ENCODE measurements at regions not wholly inside any gene's neighbourhood (a gene's known extent, or its start where the extent isn't known, plus 50 kb on each side); places are given as distances from the start of the nearest gene placed in this dataset.
"Not testable (repeated sequence)": the region's sequence is repeated elsewhere in the genome, so short reads cannot be mapped to it uniquely, and the experiment has no call there.

DNA sequence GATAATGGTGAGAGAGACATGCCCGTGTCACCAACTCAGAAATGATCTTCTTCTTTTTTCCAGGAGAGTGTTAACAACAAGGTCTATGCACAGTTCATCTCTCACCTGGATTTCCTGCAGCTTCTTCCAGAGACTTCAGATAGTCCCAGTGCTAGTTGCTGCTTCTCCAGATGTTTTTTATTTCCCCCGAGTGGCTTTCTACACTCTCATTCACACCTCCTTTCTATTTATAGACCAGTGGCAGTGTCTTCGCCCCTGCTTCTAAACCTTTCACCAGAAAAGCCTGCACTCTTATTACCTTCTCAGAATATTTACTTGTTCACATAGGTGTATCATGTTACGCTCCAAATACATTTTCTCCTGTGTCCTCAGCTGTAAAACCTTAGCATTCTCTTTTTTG lies 558.8 kb upstream of the CHAC2 start:
- no peak for DNase-seq (ENCODE audit: low spot score)

- not testable (repeated sequence) for DNase-seq (ENCODE audit: low spot score)
These were observed 561.4 kb upstream of the CHAC2 start for GRCh38 chr2:53206226-53206625.

DNA sequence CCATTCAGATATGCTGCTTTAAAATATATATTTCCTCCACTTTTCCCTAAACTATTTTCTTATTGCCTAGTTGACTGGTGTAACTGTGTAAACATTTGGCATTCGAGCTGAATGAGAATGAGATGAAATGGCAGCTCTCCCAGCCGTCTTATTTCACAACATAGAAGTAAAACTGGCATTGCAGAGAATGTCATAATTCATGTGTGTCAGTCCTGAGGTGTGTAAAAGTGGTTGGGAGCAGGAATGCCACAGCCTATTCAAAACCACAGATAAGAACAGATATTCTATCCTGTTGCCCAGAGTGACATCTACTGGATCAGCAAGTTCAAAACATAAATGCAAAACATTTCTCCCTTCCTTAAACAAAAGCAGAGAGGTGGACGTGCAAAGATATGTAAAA lies 565.5 kb upstream of the CHAC2 start:
- DNase-seq (ENCODE audit: low spot score) = no peak

DNA sequence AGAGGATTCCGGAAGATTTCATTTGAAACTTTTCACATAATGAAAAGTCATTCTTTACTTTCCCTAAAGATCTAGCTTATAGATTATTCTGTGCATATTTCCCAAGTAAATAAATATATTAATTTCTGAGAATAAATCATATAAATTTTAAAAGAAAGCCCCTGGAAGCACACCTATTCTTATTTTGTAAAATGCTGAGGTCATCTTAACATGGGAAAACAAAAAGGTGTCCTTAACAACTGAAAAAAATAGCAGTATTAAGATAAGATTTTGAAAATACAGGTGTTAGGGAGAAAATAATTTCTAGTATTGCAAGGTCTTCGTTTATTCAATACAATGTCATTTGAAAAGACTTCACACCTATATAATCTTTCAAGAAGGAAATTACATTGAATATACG lies 567.5 kb upstream of the CHAC2 start:
- no peak for DNase-seq (ENCODE audit: low spot score)

DNA sequence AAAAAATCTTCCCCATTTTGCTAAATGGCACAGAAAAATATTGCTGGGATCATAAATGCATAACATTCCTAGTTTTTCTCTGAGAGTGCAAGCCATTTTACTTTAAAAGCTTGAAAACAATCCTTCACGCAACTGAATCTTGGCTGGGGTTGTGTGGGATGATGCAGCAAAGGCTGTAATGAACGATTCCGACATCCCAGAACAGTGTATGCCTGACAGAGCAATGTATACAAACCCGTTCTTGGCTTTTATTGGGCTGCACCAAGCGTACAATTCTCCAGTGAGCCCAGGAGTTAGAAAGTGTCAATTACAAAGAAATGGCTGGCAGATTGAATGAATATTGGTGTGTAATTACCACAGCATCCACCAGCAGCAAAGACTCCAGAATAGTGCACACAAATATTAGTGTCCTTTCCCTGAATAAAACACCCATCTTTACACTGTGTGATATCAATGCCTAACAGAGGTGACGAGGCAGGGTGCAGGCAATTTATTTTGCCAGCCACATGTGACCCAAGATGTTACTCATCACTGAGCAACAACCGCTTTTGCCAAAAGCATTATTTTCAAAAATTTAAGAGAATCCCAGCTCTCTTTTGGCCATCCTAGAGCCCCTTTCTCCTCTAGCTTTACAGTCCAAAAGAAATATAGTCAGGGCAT lies 578.6 kb upstream of the CHAC2 start:
- no peak for DNase-seq (ENCODE audit: low spot score)

DNA sequence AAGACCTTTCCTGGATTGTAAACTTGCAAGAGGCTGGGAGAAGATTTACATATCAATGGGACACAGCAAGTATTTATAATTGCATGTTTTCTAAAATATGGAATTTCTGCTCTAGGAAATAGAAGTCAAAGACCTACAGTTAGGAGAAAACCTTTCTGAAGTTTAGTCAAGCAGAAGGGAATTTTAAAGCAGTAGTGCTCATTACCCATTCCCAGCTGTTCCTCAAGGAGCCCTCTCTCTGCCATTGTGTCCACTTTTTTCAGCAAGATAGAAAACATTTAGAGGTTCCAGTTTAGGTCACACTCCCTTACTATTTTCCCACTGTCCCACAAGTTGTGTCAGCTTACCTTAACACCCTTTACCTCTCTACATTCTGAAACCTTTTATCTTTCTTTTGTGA lies 584.0 kb upstream of the CHAC2 start:
- DNase-seq (ENCODE audit: low spot score) = no peak

- DNase-seq (ENCODE audit: low spot score) = no peak
These were observed 585.0 kb upstream of the CHAC2 start for GRCh38 chr2:53182601-53183000.

DNA sequence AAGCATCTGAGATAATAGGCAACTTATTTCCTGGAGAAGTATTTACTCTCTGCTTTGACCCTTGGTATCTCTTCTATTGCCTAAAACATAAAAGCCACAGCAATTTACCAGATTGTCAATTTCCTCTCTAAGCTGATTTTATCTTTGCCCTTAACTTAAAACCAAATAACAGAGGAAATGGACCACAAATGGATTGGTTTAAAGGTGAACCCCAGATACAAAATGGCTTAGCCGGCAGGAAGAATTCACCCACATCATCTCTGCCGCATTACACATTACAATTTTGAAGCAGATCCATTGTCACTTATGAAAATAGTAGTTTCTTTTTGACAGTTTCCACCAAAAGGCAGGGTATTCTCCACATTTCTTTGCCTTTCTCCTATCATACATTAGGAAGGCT lies 585.8 kb upstream of the CHAC2 start:
- DNase-seq (ENCODE audit: low spot score) = no peak

GRCh38 chr2:53177327-53177726 lies 590.3 kb upstream of the CHAC2 start:
- DNase-seq (ENCODE audit: low spot score) = no peak

DNA sequence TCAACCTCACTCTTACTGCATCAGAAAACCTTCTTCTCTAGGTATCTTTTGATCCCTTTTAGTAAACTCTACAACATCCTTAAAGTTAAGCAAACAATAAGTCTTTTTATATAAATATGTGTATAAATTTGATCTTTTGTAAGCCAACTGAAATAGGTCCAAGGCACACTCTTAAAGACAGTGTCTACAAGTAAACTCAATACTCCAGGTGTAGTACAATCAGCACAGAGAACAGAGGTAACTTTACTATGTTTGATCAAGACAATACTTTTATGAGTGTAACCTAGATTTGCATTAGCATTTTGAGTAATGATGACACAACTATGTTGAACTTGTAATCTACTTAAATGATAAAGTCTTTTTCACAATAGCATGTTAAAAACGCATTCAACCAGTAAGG lies 593.1 kb upstream of the CHAC2 start:
- DNase-seq (ENCODE audit: low spot score) = no peak

- DNase-seq (ENCODE audit: low spot score) = no peak
These were observed 593.7 kb upstream of the CHAC2 start for GRCh38 chr2:53173698-53174455.

- DNase-seq (ENCODE audit: low spot score) = no peak
These were observed 594.5 kb upstream of the CHAC2 start for GRCh38 chr2:53173091-53173490.

DNA sequence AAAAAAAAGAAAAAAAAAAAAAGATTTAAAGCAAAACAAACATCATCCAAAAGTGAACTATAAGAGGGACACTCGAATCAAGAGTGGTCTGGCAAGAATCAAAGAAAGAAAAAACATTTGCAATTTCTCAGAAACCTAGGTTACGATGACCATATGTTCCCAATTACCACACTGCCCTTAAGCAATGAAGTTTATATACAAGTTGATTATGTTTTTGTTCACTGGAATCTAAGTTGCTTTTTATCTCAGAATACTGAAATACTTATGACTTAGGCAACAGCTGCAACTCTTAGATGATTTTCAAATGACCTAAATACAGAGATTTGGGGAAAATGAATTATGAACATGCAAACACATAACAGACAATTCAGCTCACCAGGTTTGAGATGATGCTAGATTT lies 597.1 kb upstream of the CHAC2 start:
- no peak for DNase-seq (ENCODE audit: low spot score)

DNA sequence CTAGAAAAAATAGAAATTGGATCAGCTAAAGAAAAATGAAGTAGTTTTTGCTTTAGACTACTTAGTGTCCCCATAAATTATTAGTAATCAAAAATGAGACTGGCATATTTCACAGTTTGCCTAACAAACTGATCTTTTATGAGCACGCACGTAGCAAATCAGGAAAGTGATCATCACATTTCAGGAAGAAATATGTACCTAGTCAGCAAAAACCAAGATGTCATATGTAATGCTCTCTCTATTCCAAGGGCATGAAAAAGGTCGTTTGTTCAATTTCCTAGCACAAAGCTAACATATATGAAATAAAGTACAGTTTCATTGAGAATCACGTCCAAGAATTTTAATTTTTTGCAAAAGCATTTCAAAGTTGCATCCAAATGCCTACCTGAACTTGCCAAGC lies 600.4 kb upstream of the CHAC2 start:
- no peak for DNase-seq (ENCODE audit: low spot score)

DNA sequence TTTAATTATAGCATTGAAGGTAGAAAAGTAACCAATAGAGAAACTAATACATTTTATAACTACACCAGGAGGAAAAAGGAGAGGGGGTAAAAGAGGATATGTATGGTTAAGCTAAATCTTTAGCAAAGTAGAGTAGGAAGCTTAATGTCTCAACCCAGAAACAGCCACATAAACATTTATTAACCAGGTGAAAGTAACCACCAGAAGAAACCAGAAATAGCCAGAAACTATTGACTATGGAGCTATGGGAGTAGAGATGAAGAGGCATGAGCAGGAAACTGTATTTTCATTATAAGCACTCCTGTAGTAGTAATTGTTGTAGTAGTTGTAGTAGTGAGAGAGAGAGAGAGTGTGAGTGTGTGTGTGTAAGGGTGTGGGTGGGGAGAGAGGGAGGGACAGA lies 617.5 kb upstream of the CHAC2 start:
- DNase-seq (ENCODE audit: low spot score) = no peak

DNA sequence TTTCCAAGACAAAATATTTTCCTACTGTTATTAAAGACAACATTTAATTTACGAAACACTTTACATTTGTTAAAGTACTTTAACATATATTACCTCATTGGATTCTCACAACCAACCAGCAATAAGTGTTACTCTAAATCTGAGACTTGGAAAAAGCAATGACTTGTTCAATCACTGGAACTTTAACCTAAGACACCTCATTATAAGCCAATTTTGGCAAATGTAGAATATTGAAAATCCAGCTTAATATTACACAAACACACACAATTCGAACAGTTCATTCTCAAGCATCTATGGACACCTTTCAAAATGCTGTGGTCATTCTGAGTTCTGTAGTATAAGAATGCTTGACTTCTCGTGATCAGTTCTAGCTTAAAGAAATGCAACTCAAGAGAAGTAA lies 619.4 kb upstream of the CHAC2 start:
- DNase-seq (ENCODE audit: low spot score) = no peak

DNA sequence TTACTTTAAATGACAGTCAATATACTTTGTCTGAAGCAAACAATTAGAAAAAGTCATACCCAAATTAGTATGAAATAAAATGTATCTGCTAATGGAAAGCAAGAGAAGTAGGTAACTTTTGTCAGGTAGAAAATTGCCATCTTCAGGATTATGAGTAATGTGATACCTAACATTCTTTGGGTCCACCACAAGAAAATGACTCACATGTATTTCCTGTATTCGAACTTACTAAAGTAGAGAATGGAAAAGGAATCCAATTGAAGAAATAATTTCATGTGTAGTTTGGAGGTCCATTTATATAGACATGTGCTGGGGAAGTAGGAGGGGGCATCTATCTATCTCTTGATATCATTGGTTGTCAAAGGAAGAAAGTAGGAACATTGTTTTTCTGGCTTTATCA lies 636.2 kb upstream of the CHAC2 start:
- DNase-seq (ENCODE audit: low spot score) = no peak

DNA sequence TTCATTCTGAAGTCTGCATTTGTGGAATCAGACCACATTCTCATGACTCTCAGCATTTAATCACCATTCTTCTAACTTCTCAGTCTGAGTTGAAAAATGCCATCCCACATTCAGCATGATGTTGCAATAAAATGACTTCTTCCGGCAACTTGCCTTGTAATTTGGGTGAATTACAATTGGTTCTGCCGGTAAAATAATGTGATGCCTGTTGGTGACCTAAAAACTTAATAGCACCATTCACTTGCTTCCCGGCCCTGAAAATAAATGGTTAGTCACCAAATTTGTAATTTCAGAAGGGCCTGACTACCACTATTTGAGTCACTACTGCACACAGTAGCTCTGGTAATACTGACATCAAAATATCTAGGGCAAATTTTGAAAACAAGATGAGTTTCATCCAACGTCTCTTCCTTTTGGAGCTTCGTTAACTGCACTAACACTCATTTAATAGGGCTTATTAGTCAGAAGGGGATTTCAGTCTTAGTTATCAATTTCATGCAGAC lies 637.1 kb upstream of the CHAC2 start:
- no peak for DNase-seq (ENCODE audit: low spot score)

DNA sequence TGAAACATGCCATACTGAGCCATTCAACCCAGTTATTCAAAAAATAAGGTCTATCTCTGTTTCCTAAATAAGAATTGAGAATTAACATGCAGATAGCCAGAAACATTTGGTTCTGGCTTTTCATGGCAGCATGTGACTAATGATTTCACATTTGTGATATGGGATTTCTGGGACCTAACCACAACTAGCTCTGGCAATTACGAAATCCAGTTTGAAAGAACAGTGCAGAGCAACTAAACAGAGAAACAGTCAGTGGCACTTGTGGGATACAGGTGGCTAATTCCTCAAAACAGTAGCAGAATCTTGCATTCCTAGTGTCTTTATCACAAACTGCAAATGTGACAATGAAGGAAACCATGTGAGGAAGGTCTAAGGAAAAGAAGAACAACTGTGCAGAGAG lies 637.8 kb upstream of the CHAC2 start:
- DNase-seq (ENCODE audit: low spot score) = no peak

DNA sequence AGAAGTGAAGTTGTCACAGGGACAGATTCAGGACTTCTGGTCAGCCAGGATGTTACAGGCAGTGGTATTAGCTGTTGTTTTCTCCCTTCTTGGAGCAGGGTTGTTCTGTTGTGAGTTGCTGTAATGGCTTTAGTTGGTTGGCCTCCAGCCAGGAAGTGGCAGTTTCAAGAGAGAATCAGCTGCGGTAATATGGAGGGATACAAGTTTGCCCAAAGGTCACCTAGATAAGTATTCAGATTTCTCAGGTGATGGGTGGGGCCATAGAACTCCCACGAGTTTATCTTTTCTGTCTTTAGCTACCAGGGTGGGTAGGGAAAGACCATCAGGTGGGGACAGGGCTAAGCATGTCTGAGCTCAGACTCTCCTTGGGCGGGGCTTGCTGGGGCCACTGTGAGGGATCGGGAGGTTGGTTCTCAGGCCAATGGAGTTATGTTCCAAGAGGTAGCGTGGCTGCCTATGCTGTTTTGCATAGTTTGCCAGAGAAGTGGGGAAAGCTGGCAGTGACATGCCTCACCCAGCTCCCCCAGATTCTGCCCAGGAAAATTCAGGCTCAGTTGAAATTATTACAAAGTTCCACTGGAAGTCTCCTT lies 640.4 kb upstream of the CHAC2 start:
- DNase-seq (ENCODE audit: low spot score) = no peak

GRCh38 chr2:53114991-53115390 lies 652.6 kb upstream of the CHAC2 start:
- DNase-seq (ENCODE audit: low spot score) = no peak

GRCh38 chr2:53114582-53114981 lies 653.0 kb upstream of the CHAC2 start:
- DNase-seq (ENCODE audit: low spot score) = no peak

- not testable (repeated sequence) for DNase-seq (ENCODE audit: low spot score)
These were observed 655.2 kb upstream of the CHAC2 start for GRCh38 chr2:53112408-53112807.
